Lower leg skin (tissue), 3 donors: ENCODE measurements at regions not wholly inside any gene's neighbourhood (a gene's known extent, or its start where the extent isn't known, plus 50 kb on each side); places are given as distances from the start of the nearest gene placed in this dataset.

Experiments
- CTCF ChIP-seq, 3 donors: fragments of 450-650 bp; IDR thresholded peaks; one replicate each; pipeline ENCODE4 v1.5.1; 2016; ENCODE audit warnings: antibody characterized with exemption in 3 of 3, mild to moderate bottlenecking in 3 of 3, moderate library complexity in 2 of 3
- POLR2A ChIP-seq, 2 donors: fragments of 450-650 bp; IDR thresholded peaks; one replicate each; pipeline ENCODE4 v1.6.1; 2016 to 2017; ENCODE audit warnings: antibody characterized with exemption in 2 of 2, mild to moderate bottlenecking in 1 of 2, moderate library complexity in 1 of 2

- no peak for TF ChIP-seq CTCF (IDR thresholded peaks at IDR 0.05)
- no peak for TF ChIP-seq POLR2A (IDR thresholded peaks at IDR 0.05)
These were observed 199.7 kb downstream of the ATPSCKMT start for GRCh38 chr5:10049858-10050455.
